NCI-H2171 (cell line): ENCODE measurements at regions not wholly inside any gene's neighbourhood (a gene's known extent, or its start where the extent isn't known, plus 50 kb on each side); places are given as distances from the start of the nearest gene placed in this dataset.

Experiments
- DNase-seq: peaks from one replicate; lab custom pipeline; 2025; lab: John Stamatoyannopoulos, UW

DNA sequence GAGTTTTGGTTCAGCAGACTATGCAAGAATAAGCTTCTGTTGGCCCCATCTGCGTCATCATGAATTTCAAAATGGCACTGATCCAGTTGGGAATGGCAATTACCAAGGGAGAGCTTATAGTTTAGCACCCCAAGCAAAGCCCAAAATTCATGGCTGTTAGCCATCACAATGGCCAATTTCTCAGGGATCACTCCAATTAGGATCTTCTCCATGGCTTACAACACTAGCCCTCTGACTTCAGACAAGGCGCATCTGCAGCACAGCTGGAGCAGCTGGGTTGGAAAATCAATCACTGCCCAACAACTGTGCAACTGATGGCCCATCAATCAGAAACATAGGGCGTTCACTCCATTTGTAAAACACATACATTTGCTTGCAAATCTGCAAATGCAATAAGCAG is 273.6 kb downstream of the SRBD1 start:
- no peak for DNase-seq

DNA sequence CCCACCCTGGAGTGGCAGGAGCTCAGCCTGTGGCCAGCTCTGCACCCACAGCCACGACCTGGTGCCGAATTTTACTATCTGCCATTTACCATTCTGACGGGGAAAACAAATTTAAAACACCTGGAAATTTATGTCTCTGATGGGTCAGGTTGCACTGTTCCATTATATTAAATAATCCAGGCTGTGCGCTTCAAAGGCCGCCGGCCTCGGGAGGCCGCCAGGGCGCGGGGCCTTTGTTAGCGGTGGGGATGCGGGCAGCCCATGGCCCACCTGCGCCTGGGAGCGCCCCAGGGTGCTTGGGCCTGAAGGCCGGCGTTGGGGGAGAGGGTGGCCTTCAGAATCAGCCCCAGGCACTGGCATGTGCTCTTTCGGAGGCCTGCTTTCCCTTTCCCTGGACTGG is 276.9 kb downstream of the SRBD1 start:
- no peak for DNase-seq

DNA sequence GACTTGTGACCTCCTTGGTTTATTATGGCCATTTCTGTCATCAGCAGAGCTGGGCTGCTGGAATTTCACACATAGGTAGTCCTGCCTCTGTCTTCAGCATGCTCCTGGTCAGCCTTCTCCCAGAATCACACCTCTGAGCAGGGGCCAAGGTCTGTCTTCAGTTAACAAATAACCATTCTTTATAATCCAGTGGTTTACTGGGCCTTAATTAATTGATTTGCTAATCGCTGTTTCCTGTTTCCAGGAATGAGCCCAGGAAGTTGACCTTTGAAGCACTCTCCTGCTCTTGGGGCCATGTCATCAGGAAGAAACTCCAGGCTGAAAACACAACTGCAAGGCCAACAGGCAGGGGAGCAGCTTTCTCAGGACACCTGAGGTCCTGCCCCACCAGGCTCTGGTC is 278.5 kb downstream of the SRBD1 start:
- no peak for DNase-seq

DNA sequence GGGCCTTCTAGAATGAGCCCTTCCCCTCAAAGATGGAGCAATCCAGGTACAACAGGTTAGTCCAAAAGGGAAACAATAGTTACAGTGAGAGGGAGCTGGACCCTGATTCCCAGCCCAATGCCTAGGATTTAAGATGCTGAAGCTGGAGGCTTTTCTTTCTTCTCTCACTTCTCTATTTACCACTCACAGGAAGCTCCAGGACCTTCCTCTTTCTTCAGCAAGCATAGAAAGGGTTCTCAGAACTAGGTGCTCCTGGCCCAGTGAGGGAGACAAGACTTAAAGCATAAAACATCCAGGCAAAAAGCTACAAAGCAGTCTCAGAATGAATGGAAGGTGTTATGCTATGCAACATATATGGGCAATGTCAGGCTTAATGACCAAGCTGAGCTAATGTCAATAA is 279.0 kb downstream of the SRBD1 start:
- no peak for DNase-seq

DNA sequence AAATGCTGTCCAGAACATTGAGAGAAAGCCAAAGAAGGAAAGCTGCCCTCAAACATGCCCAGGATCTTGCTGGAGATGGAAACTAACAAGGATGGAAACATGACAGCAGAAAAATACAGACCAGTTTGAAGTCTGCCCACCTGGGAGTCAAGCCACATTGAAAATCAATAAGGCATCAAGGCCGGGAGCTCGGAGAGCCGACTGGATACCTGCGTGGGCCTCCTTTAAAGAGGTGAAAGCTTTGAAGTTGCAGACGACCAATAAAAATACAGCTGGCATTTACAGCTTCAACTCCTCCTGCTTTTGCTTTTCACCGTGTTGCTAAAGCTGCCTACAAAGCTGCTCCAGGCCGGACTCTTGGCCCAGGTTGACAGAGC is 279.7 kb downstream of the SRBD1 start:
- DNase-seq: no peak

DNA sequence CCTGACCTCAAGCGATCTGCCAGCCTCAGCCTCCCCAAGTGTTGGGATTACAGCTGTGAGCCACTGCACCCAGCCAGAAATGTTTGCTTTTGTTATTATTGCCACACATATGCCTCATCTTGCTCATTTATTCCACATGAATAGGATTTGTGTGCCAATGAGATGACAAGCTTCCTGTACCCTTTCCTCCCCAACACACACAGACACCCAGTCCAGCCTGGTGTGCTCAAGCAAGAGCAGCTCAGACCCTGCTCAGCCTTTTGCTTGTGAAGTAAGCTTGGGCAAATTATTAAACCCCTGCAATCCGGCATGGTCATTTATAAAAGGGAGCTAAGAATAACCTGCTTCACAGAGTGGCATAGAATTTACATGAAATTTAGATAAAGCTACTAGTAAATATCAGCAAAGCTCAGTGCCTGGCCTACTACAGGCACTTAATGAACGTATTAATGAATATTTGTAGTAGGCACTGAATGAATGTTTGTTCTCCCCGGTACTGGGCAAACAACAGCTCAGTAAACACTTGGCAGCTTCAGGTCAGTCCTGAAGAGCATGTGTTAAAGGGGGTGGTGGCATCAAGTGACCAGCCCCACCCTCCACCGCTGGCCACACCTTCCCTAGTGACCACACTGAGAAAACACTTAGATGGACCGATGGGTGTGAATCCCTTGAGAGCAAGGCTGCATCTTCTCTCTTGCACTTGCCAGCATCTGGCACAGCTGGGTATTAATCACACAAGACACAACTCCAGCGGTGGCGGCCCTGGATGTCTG is 280.2 kb downstream of the SRBD1 start:
- no peak for DNase-seq

DNA sequence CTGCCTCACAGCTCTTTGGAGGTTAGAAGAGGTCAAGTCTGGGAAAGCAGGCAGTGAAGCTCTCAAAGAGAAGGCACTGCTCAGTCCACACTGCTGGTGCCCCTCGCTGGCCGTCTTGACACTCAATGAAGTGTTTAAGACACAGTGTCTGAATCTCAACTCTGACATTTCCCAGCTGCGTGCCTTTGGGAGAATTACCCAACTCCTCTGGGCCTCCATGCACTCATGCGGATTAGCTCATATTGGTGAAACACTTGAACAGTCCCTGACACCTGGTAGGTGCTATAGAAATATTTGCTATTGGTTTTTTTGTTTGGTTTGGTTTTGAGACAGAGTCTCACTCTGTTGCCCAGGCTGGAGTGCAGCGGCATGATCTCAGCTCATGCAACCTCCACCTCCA is 281.0 kb downstream of the SRBD1 start:
- DNase-seq: no peak

DNA sequence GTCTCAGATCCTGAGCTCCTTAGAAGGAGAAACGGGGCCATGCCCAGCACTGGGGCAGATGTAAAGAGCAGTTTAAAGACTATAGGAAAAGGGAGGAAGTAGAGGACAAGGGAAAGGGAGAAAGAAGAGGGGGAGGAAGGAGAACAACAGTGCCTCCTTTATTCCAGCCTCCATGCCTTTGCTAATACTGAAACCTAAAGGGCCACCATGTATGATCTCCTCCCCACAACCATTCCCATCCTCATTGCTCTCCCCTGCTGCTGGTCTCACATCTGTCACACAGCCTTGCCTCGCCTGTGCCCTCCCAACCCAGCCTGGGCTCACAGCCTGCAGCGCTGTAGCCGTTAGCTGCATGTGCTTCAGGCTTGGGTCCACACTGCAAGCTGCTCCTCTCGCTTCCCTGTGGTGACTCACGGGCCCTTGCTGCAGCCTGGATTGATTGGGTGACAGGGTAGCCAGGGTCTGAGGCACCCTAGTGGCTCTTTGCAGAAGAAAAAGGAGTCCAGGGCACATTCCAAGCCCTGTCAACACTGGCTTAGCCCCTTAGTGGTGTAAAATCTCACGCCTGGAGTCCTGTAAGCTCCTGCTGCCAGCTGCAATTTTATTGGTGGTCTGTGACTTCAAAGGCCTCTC is 281.9 kb downstream of the SRBD1 start:
- no peak for DNase-seq

DNA sequence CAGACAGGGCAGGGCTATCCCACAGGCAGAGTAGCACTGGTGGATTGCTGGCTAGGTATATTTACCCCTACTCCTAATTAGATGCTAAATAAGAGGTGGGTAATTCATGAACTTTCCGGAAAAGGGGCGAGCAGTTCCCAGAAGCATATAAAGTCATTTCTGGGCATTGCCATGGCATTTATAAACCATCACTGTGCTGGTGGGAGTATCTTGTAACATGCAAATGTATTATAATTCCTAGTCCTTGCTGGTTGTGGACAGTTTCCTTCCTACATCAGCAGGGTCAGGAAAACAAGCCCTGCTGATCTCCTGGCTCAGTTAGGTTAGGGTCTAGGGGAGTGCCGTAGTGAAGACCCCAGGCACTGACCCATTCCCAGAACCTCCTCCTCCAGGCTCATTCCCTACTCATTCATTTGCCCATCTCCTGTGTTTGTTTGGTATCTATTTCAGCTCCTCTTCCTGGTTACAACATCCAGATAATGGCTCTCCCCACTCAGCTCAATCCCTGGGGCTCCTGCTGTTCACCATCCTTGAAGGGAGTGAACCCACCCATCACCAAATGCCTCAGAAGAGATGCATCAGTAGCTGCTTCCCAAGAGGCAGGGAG is 282.7 kb downstream of the SRBD1 start:
- DNase-seq: no peak

DNA sequence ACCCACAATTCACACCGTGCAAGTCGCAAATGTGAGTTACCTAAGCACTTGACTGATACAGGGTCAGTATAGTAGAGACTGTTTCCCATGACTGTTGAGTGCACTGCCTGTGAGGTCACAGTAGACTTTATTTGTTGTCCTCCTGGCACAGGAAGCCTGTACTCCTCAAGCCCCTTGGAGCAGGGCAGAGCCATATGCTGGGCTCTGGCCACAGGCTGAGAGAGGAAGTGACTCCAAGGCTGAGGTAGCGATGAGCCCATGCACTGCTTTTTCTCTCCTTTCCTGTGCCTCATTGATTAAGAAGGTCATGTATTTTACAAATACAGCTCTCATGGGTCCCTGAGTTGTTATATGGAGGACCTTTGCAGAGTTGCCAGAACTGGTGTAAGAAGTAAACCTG is 287.7 kb downstream of the SRBD1 start:
- DNase-seq: no peak

DNA sequence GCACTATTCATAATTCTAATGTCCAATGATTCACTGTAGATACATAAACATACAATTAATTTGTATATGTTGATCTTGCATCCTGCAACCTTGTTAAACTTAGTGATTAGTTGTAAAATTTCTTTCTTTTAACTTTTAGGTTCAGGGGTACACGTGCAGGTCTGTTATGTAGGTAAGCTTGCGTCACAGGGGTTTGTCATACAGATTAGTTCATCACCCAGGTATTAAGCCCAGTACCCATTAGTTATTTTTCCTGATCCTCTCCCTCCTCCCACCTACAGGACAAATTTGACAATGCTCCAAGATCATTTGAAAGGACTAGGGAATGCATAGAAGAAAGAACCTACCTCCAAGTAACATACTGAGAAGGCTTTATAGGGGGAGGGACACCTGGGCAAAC is 290.1 kb downstream of the SRBD1 start:
- no peak for DNase-seq

DNA sequence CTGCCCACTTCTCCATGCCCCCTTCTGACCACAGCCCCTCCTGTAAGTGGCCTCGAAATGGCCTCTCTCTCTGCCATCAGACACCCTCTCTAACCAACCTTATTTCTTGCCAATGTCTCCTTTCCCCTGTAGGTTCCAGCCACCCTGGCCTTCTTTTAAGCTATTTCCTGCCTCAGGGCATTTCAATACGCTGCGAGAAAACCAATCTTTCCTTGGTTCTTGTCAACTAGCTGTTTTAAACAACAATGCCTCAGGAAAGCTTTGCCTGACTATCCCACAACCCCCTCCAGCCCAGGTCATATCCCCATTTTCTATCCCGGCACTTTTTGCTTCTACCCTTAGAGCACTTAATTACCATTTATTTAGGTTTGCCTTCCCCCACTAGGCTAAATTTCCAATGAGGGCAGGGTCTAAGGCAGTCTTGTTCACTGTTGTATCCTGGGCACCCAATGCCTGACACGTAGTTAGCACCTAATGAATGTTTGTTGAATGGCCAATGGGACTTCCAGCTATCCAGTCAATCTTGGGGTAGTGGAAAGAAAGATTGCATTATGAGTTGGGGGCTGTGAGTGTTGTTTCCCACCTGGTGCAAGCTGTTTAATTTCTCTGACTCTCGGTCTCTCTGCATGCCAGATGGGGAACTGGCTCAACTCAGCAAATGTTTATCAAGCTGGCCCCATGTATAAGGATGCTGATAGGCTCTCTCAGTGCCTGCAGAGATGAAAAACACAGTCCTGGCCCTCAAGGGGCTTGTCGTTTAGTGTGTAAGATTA is 291.2 kb downstream of the SRBD1 start:
- no peak for DNase-seq

DNA sequence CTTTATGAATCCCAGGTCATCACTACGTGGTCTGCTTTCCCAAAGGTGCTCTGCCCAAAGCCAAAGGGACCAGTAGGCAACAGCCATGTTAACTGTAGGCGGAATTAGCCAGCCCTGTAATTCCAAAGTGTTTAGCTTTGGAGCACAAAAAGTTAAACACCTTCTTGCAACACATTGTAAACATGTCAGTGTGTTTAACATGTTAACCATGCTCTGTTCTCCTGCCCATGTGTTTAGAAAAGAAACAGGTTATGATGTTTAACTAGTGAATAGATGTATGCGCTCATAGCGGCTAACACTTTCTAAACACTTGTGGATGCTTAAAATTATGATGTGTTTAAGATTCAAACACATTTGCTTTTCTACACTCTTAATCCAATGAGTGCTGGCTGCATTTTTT is 292.4 kb downstream of the SRBD1 start:
- no peak for DNase-seq

DNA sequence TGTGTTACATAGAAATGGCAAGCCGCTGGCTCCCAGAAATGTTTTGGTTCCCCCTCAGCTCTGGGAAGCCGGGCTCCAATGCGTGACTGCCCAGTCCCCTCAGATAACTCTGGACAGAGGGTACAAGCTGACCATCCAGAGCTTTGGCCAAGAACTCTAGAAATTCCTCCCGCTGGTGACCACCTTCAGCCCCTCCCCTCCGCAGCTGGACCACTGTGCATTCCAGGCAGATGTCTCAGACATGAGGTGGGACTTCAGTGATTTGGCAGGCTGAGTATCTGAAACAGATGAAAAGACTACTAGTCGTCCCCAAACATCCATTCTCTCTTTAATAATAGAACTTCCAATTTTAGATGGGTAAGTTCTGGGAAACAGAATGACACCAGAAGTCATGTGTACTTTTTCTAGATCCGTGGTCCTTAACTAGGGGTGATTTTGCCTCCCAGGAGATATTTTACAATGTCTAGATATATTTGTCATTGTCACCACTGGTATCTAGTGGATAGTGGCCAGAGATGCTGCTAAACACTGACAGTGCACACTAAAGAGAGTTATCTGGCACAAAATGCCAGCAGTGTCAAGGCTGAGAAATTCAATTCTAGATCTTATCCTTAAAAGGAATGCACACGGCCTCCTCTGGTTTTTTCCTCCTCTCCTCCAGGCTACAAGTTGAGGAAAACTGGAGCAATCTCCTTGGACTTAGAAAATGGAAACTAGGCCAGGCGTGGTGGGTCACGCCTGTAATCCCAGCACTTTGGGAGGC is 294.3 kb downstream of the SRBD1 start:
- DNase-seq: no peak

DNA sequence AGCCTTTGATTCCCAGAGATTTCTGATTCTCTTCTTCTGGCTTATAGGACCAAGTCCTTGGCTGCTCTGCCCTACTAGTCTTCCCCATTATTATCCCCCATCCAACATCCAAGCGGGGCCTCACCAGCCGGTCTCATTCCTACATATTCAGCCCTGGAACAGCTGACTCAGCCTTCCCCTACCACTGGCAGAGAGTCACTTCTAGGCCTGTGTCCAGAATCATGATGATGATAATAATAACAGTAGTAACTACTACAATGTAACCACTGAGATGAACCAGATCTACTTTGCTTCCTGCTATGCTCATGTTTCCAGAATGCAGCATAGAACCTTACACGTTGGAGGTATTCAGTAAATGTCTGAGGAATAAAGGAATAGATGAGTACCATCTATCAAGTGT is 295.2 kb downstream of the SRBD1 start:
- DNase-seq: no peak

DNA sequence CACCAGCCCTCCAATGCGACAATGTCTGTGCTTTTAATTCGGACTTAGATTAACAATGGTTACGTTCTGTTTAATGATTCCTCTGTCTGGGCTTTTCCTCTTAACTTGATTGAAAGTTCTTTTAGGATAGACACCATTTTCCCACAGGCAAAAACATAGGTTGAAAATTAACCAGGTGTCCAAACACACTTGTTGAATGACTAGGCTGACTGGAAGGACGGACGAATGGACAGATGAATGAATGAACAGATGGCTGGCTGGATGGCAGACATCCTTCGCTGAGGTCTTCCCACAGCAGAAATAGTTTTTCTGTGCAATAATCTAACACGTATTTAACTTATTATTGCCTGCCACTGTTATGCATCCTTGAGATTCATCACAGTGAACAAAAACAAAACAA is 298.8 kb downstream of the SRBD1 start:
- DNase-seq: no peak

DNA sequence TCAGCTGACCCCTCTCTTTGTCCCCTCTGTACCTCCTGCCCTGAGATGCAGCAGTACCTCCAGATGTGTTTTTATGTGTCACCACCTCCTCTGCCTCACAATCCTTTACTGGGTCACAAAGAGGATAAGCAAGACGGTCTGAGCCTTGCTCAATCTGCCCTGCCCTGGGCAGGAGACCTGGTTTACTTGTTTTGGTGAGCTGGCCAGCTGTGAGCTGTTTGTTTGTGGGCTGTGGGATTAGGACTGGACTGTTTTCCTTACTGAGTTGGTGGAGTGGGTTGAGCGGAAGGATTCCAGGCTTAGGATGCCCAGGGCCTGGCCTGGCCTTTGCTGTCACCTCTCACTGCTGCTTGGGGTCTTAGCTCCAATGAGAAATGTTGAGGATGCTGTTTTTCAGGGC is 299.5 kb downstream of the SRBD1 start:
- DNase-seq: no peak

DNA sequence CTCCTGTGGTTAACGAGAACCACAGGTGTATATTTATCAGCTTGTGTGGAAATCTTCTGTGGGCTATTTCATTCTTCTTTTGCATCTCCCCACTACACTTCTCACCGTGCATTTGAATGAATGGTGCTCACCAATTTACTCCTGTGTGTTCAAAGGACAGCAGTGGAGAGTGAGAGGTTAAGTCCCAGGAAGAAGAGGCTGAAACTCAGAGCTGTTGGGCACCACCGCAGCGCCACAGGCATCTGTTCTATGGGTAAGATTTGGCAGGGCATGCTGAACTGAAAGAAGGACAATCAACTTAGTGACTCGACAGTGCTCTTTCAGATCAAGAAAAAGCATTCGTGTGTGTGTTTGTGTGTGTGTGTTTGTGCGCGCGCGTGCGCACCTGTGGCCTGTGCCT is 297.9 kb upstream of the SIX2 start:
- DNase-seq: no peak

DNA sequence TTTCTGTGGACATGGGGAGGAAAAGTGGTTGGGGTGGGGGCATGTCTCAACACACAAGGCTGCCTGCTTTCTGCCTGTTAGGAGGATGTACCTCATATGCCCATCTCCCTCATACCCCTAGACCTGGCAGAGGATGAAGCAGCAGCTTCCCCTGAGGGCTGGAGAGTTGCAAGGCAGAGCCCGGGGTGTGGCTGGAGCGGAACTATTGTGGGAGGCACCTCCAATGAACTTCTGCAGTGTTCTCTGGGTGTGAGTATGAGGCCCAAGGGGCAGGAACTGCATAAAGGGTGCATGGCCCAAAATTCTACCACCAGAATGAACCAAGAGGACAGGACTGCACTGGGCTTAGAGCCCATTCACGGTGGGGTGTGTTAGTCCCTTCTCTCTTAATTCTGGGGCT is 296.3 kb upstream of the SIX2 start:
- DNase-seq: no peak

DNA sequence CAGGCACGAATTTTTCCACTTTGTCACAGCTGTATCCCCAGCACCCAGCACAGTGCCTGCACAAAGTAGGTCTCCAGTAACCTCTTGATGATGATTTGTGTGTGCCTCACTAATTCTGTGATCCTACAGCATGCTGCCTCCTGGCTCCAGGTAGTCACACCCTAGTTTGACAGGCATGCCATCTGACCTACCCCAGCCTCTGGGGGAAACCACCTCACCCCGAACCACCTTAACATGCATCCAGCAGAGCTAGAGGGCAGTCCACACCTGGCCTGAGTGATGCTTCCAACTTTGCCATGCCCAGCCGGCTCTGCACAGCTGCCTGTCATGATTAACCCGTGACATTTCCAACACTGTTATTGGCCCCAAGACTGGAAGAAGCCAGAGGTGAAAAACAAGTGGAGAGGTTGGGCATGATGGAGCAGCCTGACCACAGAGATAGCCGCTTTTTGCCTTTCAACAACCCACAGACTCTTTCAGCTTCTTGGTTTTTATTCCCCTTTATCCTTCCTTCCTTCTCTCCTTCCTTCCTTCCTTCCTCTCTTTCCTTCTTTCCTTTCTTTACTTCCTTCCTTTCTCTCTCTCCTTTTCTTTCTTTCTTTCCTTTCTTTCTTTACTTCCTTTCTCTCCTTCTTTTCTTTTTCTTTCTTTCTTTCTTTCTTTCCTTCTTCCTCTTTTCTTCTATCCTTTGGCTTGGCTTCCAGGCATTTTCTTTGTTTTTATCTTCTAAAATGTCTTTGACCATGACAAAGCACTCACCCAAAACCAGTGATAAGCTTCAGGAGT is 294.4 kb upstream of the SIX2 start:
- DNase-seq: no peak
